GM18502 (cell line): ENCODE measurements at regions not wholly inside any gene's neighbourhood (a gene's known extent, or its start where the extent isn't known, plus 50 kb on each side); places are given as distances from the start of the nearest gene placed in this dataset.

Experiments used
- ATAC-seq: cut with Tn5 transposase; IDR thresholded peaks from one replicate; pipeline ENCODE4 v1.9.1; 2021; ENCODE audit warnings: mild to moderate bottlenecking; ENCODE audit not compliant: unreplicated experiment, poor library complexity

GRCh38 chr14:42141328-42141727 is 534.7 kb downstream of the LRFN5 start:
- no peak for ATAC-seq

- no peak for ATAC-seq
Observed at GRCh38 chr14:42140831-42141279, 534.2 kb downstream of the LRFN5 start.

GRCh38 chr14:42140001-42140400 is 533.3 kb downstream of the LRFN5 start:
- no peak for ATAC-seq

- ATAC-seq = no peak
Observed at GRCh38 chr14:42138406-42138805, 531.7 kb downstream of the LRFN5 start.

GRCh38 chr14:42130815-42131214 is 524.1 kb downstream of the LRFN5 start:
- ATAC-seq = no peak

- no peak for ATAC-seq
Observed at GRCh38 chr14:42123526-42123925, 516.9 kb downstream of the LRFN5 start.

GRCh38 chr14:42113358-42114069 is 506.8 kb downstream of the LRFN5 start:
- ATAC-seq = no peak

- ATAC-seq = no peak
Observed at GRCh38 chr14:42112108-42112507, 505.4 kb downstream of the LRFN5 start.

GRCh38 chr14:42111355-42111754 is 504.7 kb downstream of the LRFN5 start:
- ATAC-seq = no peak

GRCh38 chr14:42110167-42110566 is 503.5 kb downstream of the LRFN5 start:
- ATAC-seq = peak; percentile 84

GRCh38 chr14:42095155-42095554 is 488.5 kb downstream of the LRFN5 start:
- no peak for ATAC-seq

- ATAC-seq = no peak
Observed at GRCh38 chr14:42090122-42090521, 483.4 kb downstream of the LRFN5 start.

- ATAC-seq = no peak
Observed at GRCh38 chr14:42079911-42080310, 473.2 kb downstream of the LRFN5 start.

- no peak for ATAC-seq
Observed at GRCh38 chr14:42078345-42078744, 471.7 kb downstream of the LRFN5 start.

GRCh38 chr14:42070031-42070430 is 463.4 kb downstream of the LRFN5 start:
- ATAC-seq = no peak

- no peak for ATAC-seq
Observed at GRCh38 chr14:42057111-42057510, 450.4 kb downstream of the LRFN5 start.

GRCh38 chr14:42047421-42048055 is 440.9 kb downstream of the LRFN5 start:
- no peak for ATAC-seq

- ATAC-seq = no peak
Observed at GRCh38 chr14:42045383-42045782, 438.7 kb downstream of the LRFN5 start.

- ATAC-seq = no peak
Observed at GRCh38 chr14:42028607-42029006, 421.9 kb downstream of the LRFN5 start.

- ATAC-seq = no peak
Observed at GRCh38 chr14:42027271-42027670, 420.6 kb downstream of the LRFN5 start.

GRCh38 chr14:42023452-42023851 is 416.8 kb downstream of the LRFN5 start:
- no peak for ATAC-seq

GRCh38 chr14:42014301-42014700 is 407.6 kb downstream of the LRFN5 start:
- ATAC-seq = no peak
